Neural crest cell (in vitro differentiated cells): ENCODE measurements at regions not wholly inside any gene's neighbourhood (a gene's known extent, or its start where the extent isn't known, plus 50 kb on each side); places are given as distances from the start of the nearest gene placed in this dataset.

Experiments used
- DNase-seq: peaks from one replicate; pipeline ENCODE4 v3.0.0; 2021; ENCODE audit warnings: low read depth, mixed read lengths, low spot score
- H3K27ac Mint-ChIP-seq: one replicate; pipeline ENCODE4 v1.8.0; 2021; ENCODE audit warnings: mild to moderate bottlenecking, mixed read lengths; ENCODE audit not compliant: unreplicated experiment
- H3K27me3 Mint-ChIP-seq: 2 replicates; pipeline ENCODE4 v1.8.0; 2021; ENCODE audit warnings: low read depth, mild to moderate bottlenecking, mixed read lengths
- H3K36me3 Mint-ChIP-seq: 2 replicates; pipeline ENCODE4 v1.8.0; 2021; ENCODE audit warnings: low read depth, mild to moderate bottlenecking, mixed read lengths
- H3K4me1 Mint-ChIP-seq: 2 replicates; pipeline ENCODE4 v1.8.0; 2021; ENCODE audit warnings: mixed read lengths
- H3K4me3 Mint-ChIP-seq: one replicate; pipeline ENCODE4 v1.8.0; 2021; ENCODE audit warnings: mild to moderate bottlenecking, mixed read lengths
- H3K9me3 Mint-ChIP-seq: 2 replicates; pipeline ENCODE4 v1.8.0; 2021; ENCODE audit warnings: mixed read lengths
- CTCF ChIP-seq: fragments of 200-600 bp; sonication (generic); conservative IDR thresholded peaks from 2 replicates; pipeline ENCODE4 v1.5.0; 2021; ENCODE audit warnings: antibody characterized with exemption, mild to moderate bottlenecking

- no peak for DNase-seq
- Mint-ChIP-seq H3K27me3 (peaks cover 10% of the 10 kb centered on the region), H3K4me1 (peaks cover 69% of the 10 kb centered on the region), H3K27ac (peak overlapping the region; percentile 86), H3K4me3 (peak overlapping the region; percentile 16), H3K9me3 (peaks cover 2% of the 10 kb centered on the region), H3K36me3 (no peaks in the 10 kb centered on the region)
- no peak for TF ChIP-seq CTCF
These were observed 141.7 kb downstream of the GADD45G start for GRCh38 chr9:89746385-89747116.

- no peak overlapping the region for H3K4me3 Mint-ChIP-seq
- H3K27me3 Mint-ChIP-seq = peaks cover 10% of the 10 kb centered on the region
- DNase-seq = peak; percentile 18
- no peaks in the 10 kb centered on the region for H3K36me3 Mint-ChIP-seq
- peaks cover 2% of the 10 kb centered on the region for H3K9me3 Mint-ChIP-seq
- H3K4me1 Mint-ChIP-seq = peaks cover 64% of the 10 kb centered on the region
- TF ChIP-seq CTCF = no peak
- no peak overlapping the region for H3K27ac Mint-ChIP-seq
These were observed 142.8 kb downstream of the GADD45G start for GRCh38 chr9:89747596-89747995.

- Mint-ChIP-seq H3K4me1 (peaks cover 64% of the 10 kb centered on the region), H3K27ac (no peak overlapping the region), H3K36me3 (no peaks in the 10 kb centered on the region), H3K9me3 (peaks cover 2% of the 10 kb centered on the region), H3K27me3 (peaks cover 10% of the 10 kb centered on the region), H3K4me3 (no peak overlapping the region)
- no peak for DNase-seq
- no peak for TF ChIP-seq CTCF
These were observed 143.3 kb downstream of the GADD45G start for GRCh38 chr9:89748021-89748670.

- Mint-ChIP-seq H3K27me3 (peaks cover 10% of the 10 kb centered on the region), H3K4me3 (no peak overlapping the region)
These were observed 144.2 kb downstream of the GADD45G start for GRCh38 chr9:89748831-89749499.

More at GRCh38 chr9:89748831-89749499, 144.2 kb downstream of the GADD45G start:
- TF ChIP-seq CTCF = no peak
- Mint-ChIP-seq H3K4me1 (peaks cover 55% of the 10 kb centered on the region), H3K9me3 (peaks cover 2% of the 10 kb centered on the region), H3K36me3 (no peaks in the 10 kb centered on the region), H3K27ac (no peak overlapping the region)
- DNase-seq = no peak
